VCaP (cell line): ENCODE measurements at regions not wholly inside any gene's neighbourhood (a gene's known extent, or its start where the extent isn't known, plus 50 kb on each side); places are given as distances from the start of the nearest gene placed in this dataset.

Experiments
- H3K27ac ChIP-seq: fragments of 450-650 bp; 2 replicates; pipeline ENCODE4 v1.5.1; 2017
- CTCF ChIP-seq: fragments of 450-650 bp; conservative IDR thresholded peaks from 2 replicates; pipeline ENCODE4 v1.5.1; 2017; ENCODE audit warnings: mild to moderate bottlenecking, moderate library complexity

- TF ChIP-seq CTCF: no peak
- H3K27ac ChIP-seq: no peak overlapping the region
Measured at GRCh38 chr6:109299776-109300564, 82.3 kb downstream of the CD164 start.

GRCh38 chr6:109299265-109299607 is 83.0 kb downstream of the CD164 start:
- no peak for TF ChIP-seq CTCF

GRCh38 chr6:109298605-109299264 is 83.5 kb downstream of the CD164 start:
- no peak for TF ChIP-seq CTCF
- H3K27ac ChIP-seq: no peak overlapping the region

More at GRCh38 chr6:109299265-109299607, 83.0 kb downstream of the CD164 start:
- H3K27ac ChIP-seq: no peak overlapping the region

- TF ChIP-seq CTCF: no peak
- peak overlapping the region; percentile 84 for H3K27ac ChIP-seq
Measured at GRCh38 chr6:109297406-109298110, 84.7 kb downstream of the CD164 start.

- H3K27ac ChIP-seq: peak overlapping the region; percentile 84
- TF ChIP-seq CTCF: no peak
Measured at GRCh38 chr6:109296971-109297372, 85.3 kb downstream of the CD164 start.

- no peak for TF ChIP-seq CTCF
- H3K27ac ChIP-seq: peak overlapping the region; percentile 84
Measured at GRCh38 chr6:109296452-109296851, 85.8 kb downstream of the CD164 start.

GRCh38 chr6:109295774-109296156 is 86.5 kb downstream of the CD164 start:
- H3K27ac ChIP-seq: peak overlapping the region; percentile 84
- TF ChIP-seq CTCF: no peak
